SK-N-SH (cell line): ENCODE measurements at regions not wholly inside any gene's neighbourhood (a gene's known extent, or its start where the extent isn't known, plus 50 kb on each side); places are given as distances from the start of the nearest gene placed in this dataset.

ENCODE experiments used
- CTCF ChIA-PET: fragments of 300-600, 350-600 bp; formaldehyde crosslinking; extraction: SDS; loops from one replicate; lab custom pipeline; 2021; lab: Yijun Ruan, JAX
- POLR2A ChIA-PET: fragments of 350-600 bp; sonication (Branson Sonifier 250); formaldehyde crosslinking; extraction: SDS; loops from one replicate; lab custom pipeline; 2020; ENCODE audit warnings: antibody characterized with exemption, inconsistent platforms; lab: Yijun Ruan, JAX
- DNase-seq: peaks from one replicate; pipeline ENCODE4 v3.0.0; 2012
- H2AFZ ChIP-seq: fragments of 200-600 bp; sonication (generic); 2 replicates; pipeline ENCODE4 v1.8.1; 2016; ENCODE audit warnings: antibody characterized with exemption, mild to moderate bottlenecking, low read depth
- H3F3A ChIP-seq: fragments of 200-600 bp; sonication (generic); replicated peaks from 2 replicates; pipeline ENCODE3; 2016; ENCODE audit warnings: antibody characterized with exemption, mild to moderate bottlenecking; ENCODE audit not compliant: insufficient read depth
- H3K27ac ChIP-seq, 2 experiments: fragments of 200-500 bp in 1 of 2; fragments of 200-600 bp in 1 of 2; sonication (Bioruptor generic) in 1 of 2; sonication (generic), shearing (Covaris generic) in 1 of 2; 2 replicates each; pipeline versions ENCODE4 v1.5.1 to v1.6.1; 2014 to 2016; ENCODE audit warnings: low read depth in 2 of 2, inconsistent platforms in 1 of 2, low read length in 1 of 2, mild to moderate bottlenecking in 1 of 2, mixed read lengths in 1 of 2
- H3K27me3 ChIP-seq: fragments of 200-600 bp; sonication (generic), shearing (Covaris generic); 2 replicates; pipeline ENCODE4 v1.6.1; 2016; ENCODE audit warnings: mixed run types; ENCODE audit not compliant: insufficient read depth
- H3K36me3 ChIP-seq, 2 experiments: fragments of 200-500 bp in 1 of 2; fragments of 200-600 bp in 1 of 2; sonication (Bioruptor generic) in 1 of 2; sonication (generic) in 1 of 2; replicated peaks in 1 of 2; 2 replicates each; pipeline versions ENCODE3 to v1.5.1; 2014 to 2016; ENCODE audit warnings: low read length in 1 of 2, mild to moderate bottlenecking in 1 of 2; ENCODE audit not compliant: insufficient read depth in 2 of 2, control insufficient read depth in 1 of 2
- H3K4me1 ChIP-seq, 2 experiments: fragments of 200-500 bp in 1 of 2; fragments of 200-600 bp in 1 of 2; sonication (Bioruptor generic) in 1 of 2; sonication (generic), shearing (Covaris generic) in 1 of 2; 2 replicates each; pipeline versions ENCODE4 v1.5.1 to v1.6.1; 2014 to 2016; ENCODE audit warnings: low read depth in 1 of 2, low read length in 1 of 2, mixed run types in 1 of 2; ENCODE audit not compliant: insufficient read depth in 2 of 2, control insufficient read depth in 1 of 2
- H3K4me2 ChIP-seq: fragments of 200-600 bp; sonication (generic), shearing (Covaris generic); 2 replicates; pipeline ENCODE4 v1.6.1; 2017; ENCODE audit warnings: mixed run types
- H3K4me3 ChIP-seq, 2 experiments: fragments of 200-500 bp in 1 of 2; fragments of 200-600 bp in 1 of 2; sonication (Bioruptor generic) in 1 of 2; sonication (generic), shearing (Covaris generic) in 1 of 2; 2 replicates each; pipeline versions ENCODE4 v1.5.1 to v1.8.1; 2014 to 2016; ENCODE audit warnings: low read depth in 2 of 2, inconsistent platforms in 1 of 2, low read length in 1 of 2, mild to moderate bottlenecking in 1 of 2, mixed read lengths in 1 of 2, moderate library complexity in 1 of 2
- H3K79me2 ChIP-seq: fragments of 200-600 bp; sonication (generic); 2 replicates; pipeline ENCODE4 v1.8.1; 2017; ENCODE audit warnings: mild to moderate bottlenecking; ENCODE audit not compliant: insufficient read depth
- H3K9ac ChIP-seq: fragments of 200-600 bp; sonication (generic); 2 replicates; pipeline ENCODE4 v1.6.1; 2017; ENCODE audit warnings: mixed run types
- H3K9me2 ChIP-seq: fragments of 200-600 bp; sonication (generic); 2 replicates; pipeline ENCODE4 v1.6.1; 2017; ENCODE audit warnings: mixed run types
- H3K9me3 ChIP-seq: fragments of 200-600 bp; sonication (generic); 2 replicates; pipeline ENCODE4 v1.6.1; 2017; ENCODE audit warnings: mixed run types, mild to moderate bottlenecking, moderate library complexity
- H4K20me1 ChIP-seq: fragments of 200-600 bp; sonication (generic); 2 replicates; pipeline ENCODE4 v1.6.1; 2017; ENCODE audit warnings: mild to moderate bottlenecking, mixed run types; ENCODE audit not compliant: insufficient read depth
- CHD2 ChIP-seq: fragments of 150-350 bp; IDR thresholded peaks from 2 replicates; pipeline ENCODE4 v1.6.1; 2018; ENCODE audit warnings: low read length; ENCODE audit not compliant: partially characterized antibody
- CTCF ChIP-seq: fragments of 200-600 bp; sonication (generic); IDR thresholded peaks from 2 replicates; pipeline ENCODE4 v1.6.1; 2017; ENCODE audit warnings: antibody characterized with exemption, mild to moderate bottlenecking, moderate library complexity
- ELF1 ChIP-seq: IDR thresholded peaks from 2 replicates; pipeline ENCODE4 v1.4.0; 2012
- EP300 ChIP-seq, 2 experiments: IDR thresholded peaks; 2 replicates each; pipeline versions ENCODE4 v1.4.0 to v1.6.1; 2012; ENCODE audit warnings: borderline replicate concordance in 1 of 2, low read depth in 1 of 2, low read length in 1 of 2
- EZH2phosphoT487 ChIP-seq: fragments of 200-600 bp; sonication (generic); IDR thresholded peaks from 2 replicates; pipeline ENCODE4 v1.6.1; 2017; ENCODE audit warnings: low read depth, mixed run types, mild to moderate bottlenecking, antibody characterized with exemption, moderate library complexity, borderline replicate concordance
- FOXM1 ChIP-seq: IDR thresholded peaks from 2 replicates; pipeline ENCODE4 v1.4.0; 2012; ENCODE audit warnings: low read depth, mild to moderate bottlenecking
- GABPA ChIP-seq: IDR thresholded peaks from 2 replicates; pipeline ENCODE4 v1.4.0; 2012; ENCODE audit warnings: low read depth, mild to moderate bottlenecking
- GATA2 ChIP-seq: sonication (generic); formaldehyde crosslinking; IDR thresholded peaks from 2 replicates; pipeline ENCODE4 v1.5.0; 2020; ENCODE audit warnings: mild to moderate bottlenecking, missing genetic modification reagents
- JUND ChIP-seq: IDR thresholded peaks from 2 replicates; pipeline ENCODE4 v1.4.0; 2012
- MXI1 ChIP-seq: IDR thresholded peaks from 2 replicates; pipeline ENCODE4 v1.6.1; 2012; ENCODE audit warnings: mild to moderate bottlenecking, low read depth, low read length, improper control_type of control experiment
- NRF1 ChIP-seq: IDR thresholded peaks from 2 replicates; pipeline ENCODE4 v1.6.1; 2012; ENCODE audit warnings: low read depth, mild to moderate bottlenecking, low read length
- PBX3 ChIP-seq: IDR thresholded peaks from 2 replicates; pipeline ENCODE4; 2012
- RAD21 ChIP-seq: IDR thresholded peaks from 2 replicates; pipeline ENCODE4 v1.6.1; 2012; ENCODE audit warnings: mild to moderate bottlenecking, low read length
- RCOR1 ChIP-seq: fragments of 150-350 bp; IDR thresholded peaks from 2 replicates; pipeline ENCODE4 v1.6.1; 2017; ENCODE audit warnings: antibody characterized with exemption, low read length
- TAF1 ChIP-seq: IDR thresholded peaks from 2 replicates; pipeline ENCODE4 v1.6.1; 2012; ENCODE audit warnings: low read depth, mild to moderate bottlenecking, low read length, moderate library complexity, borderline replicate concordance
- YY1 ChIP-seq: IDR thresholded peaks from 2 replicates; pipeline ENCODE4 v1.4.0; 2012; ENCODE audit warnings: low read depth, mild to moderate bottlenecking
- WGBS: methylation state at CpG from one replicate; pipeline ENCODE4 v1.1.6; 2017; ENCODE audit warnings: low lambda C conversion rate; 5-methylcytosine and 5-hydroxymethylcytosine counted together
- TF ChIP-seq, protein P1 (sequence below): IDR thresholded peaks from 2 replicates; pipeline ENCODE4 v1.4.0; 2012; ENCODE audit warnings: low read depth, borderline replicate concordance
- TF ChIP-seq, protein P2 (sequence below): fragments of 150-350 bp; IDR thresholded peaks from 2 replicates; pipeline ENCODE4 v1.6.1; 2016; ENCODE audit warnings: mild to moderate bottlenecking, low read depth, low read length

DNA sequence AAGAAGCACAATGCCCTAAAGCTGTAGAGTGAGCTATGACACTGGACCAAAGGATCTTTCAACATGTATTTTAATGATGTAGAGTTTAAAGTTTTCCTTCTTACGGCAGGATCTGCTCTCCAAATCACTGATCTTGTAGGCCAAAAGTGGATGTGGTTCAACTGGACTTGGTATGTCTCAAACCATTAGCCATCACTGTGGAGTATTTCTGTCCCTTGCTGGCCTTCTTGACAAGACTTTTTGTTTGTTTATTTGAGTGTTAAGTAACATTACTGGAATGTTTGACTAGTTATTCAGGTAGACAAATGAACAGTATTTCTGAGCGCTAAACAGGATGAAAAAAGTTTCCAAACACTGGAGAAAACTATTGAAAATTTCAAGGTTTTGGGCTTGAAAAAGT, 472.7 kb upstream of the CFAP20DC start (continued):
- no peak for TF ChIP-seq EP300 (IDR thresholded peaks at IDR 0.05; ENCODE audit: borderline replicate concordance in 1 of 2, low read depth in 1 of 2, low read length in 1 of 2)
- TF ChIP-seq, all 33 proteins: peak for 0

GRCh38 chr3:59519094-59519493, 469.3 kb upstream of the CFAP20DC start:
- no peaks in the 10 kb centered on the region for H3F3A ChIP-seq
- CTCF ChIA-PET = no interaction called here
- WGBS = 47% methylated on average over 5 of the region's 6 CpGs
- H3K9me3 ChIP-seq = no peaks in the 10 kb centered on the region
- H3K27me3 ChIP-seq = no peaks in the 10 kb centered on the region
- TF ChIP-seq CHD2 (no peak), EZH2phosphoT487 (no peak), MXI1 (no peak), ELF1 (no peak), EP300 (IDR thresholded peaks at IDR 0.05; ENCODE audit: borderline replicate concordance in 1 of 2, low read depth in 1 of 2, low read length in 1 of 2) (no peak), RAD21 (no peak), TAF1 (no peak), YY1 (no peak), GATA2 (CRISPR knock-in tag) (no peak), RCOR1 (no peak), FOXM1 (no peak), PBX3 (no peak), GABPA (no peak), JUND (no peak), NRF1 (no peak), CTCF (no peak)
- TF ChIP-seq, protein P1, sequence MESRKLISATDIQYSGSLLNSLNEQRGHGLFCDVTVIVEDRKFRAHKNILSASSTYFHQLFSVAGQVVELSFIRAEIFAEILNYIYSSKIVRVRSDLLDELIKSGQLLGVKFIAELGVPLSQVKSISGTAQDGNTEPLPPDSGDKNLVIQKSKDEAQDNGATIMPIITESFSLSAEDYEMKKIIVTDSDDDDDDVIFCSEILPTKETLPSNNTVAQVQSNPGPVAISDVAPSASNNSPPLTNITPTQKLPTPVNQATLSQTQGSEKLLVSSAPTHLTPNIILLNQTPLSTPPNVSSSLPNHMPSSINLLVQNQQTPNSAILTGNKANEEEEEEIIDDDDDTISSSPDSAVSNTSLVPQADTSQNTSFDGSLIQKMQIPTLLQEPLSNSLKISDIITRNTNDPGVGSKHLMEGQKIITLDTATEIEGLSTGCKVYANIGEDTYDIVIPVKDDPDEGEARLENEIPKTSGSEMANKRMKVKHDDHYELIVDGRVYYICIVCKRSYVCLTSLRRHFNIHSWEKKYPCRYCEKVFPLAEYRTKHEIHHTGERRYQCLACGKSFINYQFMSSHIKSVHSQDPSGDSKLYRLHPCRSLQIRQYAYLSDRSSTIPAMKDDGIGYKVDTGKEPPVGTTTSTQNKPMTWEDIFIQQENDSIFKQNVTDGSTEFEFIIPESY = no peak
- TF ChIP-seq, protein P2, sequence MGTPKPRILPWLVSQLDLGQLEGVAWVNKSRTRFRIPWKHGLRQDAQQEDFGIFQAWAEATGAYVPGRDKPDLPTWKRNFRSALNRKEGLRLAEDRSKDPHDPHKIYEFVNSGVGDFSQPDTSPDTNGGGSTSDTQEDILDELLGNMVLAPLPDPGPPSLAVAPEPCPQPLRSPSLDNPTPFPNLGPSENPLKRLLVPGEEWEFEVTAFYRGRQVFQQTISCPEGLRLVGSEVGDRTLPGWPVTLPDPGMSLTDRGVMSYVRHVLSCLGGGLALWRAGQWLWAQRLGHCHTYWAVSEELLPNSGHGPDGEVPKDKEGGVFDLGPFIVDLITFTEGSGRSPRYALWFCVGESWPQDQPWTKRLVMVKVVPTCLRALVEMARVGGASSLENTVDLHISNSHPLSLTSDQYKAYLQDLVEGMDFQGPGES = no peak
- TF ChIP-seq, all 33 proteins: peak for 0
- no peak overlapping the region for H3K4me2 ChIP-seq
- H3K27ac ChIP-seq = no peak overlapping the region
- no peak for DNase-seq
- H4K20me1 ChIP-seq = no peaks in the 10 kb centered on the region
- no peaks in the 10 kb centered on the region for H3K9me2 ChIP-seq
- H2AFZ ChIP-seq = no peak overlapping the region
- no peak overlapping the region for H3K9ac ChIP-seq
- H3K4me1 ChIP-seq = no peaks in the 10 kb centered on the region
- H3K36me3 ChIP-seq = no peaks in the 10 kb centered on the region
- POLR2A ChIA-PET = no interaction called here
- H3K4me3 ChIP-seq = no peak overlapping the region
- no peaks in the 10 kb centered on the region for H3K79me2 ChIP-seq
